IMR-90 (cell line): ENCODE measurements at regions not wholly inside any gene's neighbourhood (a gene's known extent, or its start where the extent isn't known, plus 50 kb on each side); places are given as distances from the start of the nearest gene placed in this dataset.

ENCODE experiments used
- ATAC-seq: fragments of 200-7000 bp; cut with Tn5 transposase; 2 replicates; pipeline ENCODE4 v1.9.1; 2020; ENCODE audit warnings: low read depth, mild to moderate bottlenecking, moderate library complexity
- BruUV-seq: library from RNA; stranded (reverse); fragments of 400-500 nt; replicated peaks from 2 replicates; lab custom pipeline; 2021; lab: Mats Ljungman, UMichigan
- CTCF ChIA-PET: fragments of 300-600 bp; formaldehyde crosslinking; extraction: SDS; loops from one replicate; lab custom pipeline; 2021; ENCODE audit warnings: antibody characterized with exemption; lab: Yijun Ruan, JAX
- POLR2A ChIA-PET: fragments of 300-600 bp; sonication (Branson Sonifier 250); formaldehyde crosslinking; loops from one replicate; lab custom pipeline; 2022; ENCODE audit warnings: antibody characterized with exemption; ENCODE audit not compliant: unreplicated experiment; lab: Charles Lee
- DNase-seq: peaks from one replicate; pipeline ENCODE4 v3.0.0; 2013
- H2AFZ ChIP-seq: replicated peaks from 2 replicates; pipeline ENCODE3; 2013; ENCODE audit warnings: low read length, mild to moderate bottlenecking; ENCODE audit not compliant: poor library complexity
- H2AK5ac ChIP-seq: 2 replicates; pipeline ENCODE4 v1.6.1; 2013; ENCODE audit warnings: low read depth, low read length, inconsistent platforms
- H2AK9ac ChIP-seq: replicated peaks from 2 replicates; pipeline ENCODE3; 2013; ENCODE audit warnings: mild to moderate bottlenecking, low read depth, low read length, moderate library complexity; ENCODE audit not compliant: poor library complexity
- H2BK120ac ChIP-seq: 2 replicates; pipeline ENCODE4 v1.6.1; 2013; ENCODE audit warnings: low read depth, low read length, inconsistent platforms
- H2BK15ac ChIP-seq: 3 replicates; pipeline ENCODE4 v1.6.1; 2013; ENCODE audit warnings: low read depth, low read length, inconsistent platforms
- H2BK20ac ChIP-seq: 2 replicates; pipeline ENCODE4 v1.6.1; 2013; ENCODE audit warnings: low read depth, mild to moderate bottlenecking, inconsistent platforms, low read length, moderate library complexity
- H2BK5ac ChIP-seq: 2 replicates; pipeline ENCODE4 v1.6.1; 2013; ENCODE audit warnings: mild to moderate bottlenecking, low read depth, low read length, inconsistent platforms; ENCODE audit not compliant: poor library complexity, severe bottlenecking
- H3K14ac ChIP-seq: replicated peaks from 2 replicates; pipeline ENCODE4 v1.6.1; 2013; ENCODE audit warnings: low read depth, low read length, inconsistent platforms
- H3K18ac ChIP-seq: 2 replicates; pipeline ENCODE4 v1.6.1; 2013; ENCODE audit warnings: low read depth, low read length, control low read depth
- H3K23ac ChIP-seq: 2 replicates; pipeline ENCODE4 v1.6.1; 2013; ENCODE audit warnings: low read depth, low read length, inconsistent platforms
- H3K27ac ChIP-seq: 2 replicates; pipeline ENCODE4 v1.5.1; 2013; ENCODE audit warnings: mild to moderate bottlenecking, control low read depth, low read length; ENCODE audit not compliant: insufficient read depth
- H3K27me3 ChIP-seq: 2 replicates; pipeline ENCODE4 v1.6.1; 2013; ENCODE audit warnings: low read length; ENCODE audit not compliant: control insufficient read depth, insufficient read depth
- H3K36me3 ChIP-seq: 2 replicates; pipeline ENCODE4 v1.6.1; 2013; ENCODE audit warnings: low read length, mixed read lengths; ENCODE audit not compliant: control insufficient read depth, insufficient read depth
- H3K4ac ChIP-seq: 2 replicates; pipeline ENCODE4 v1.6.1; 2013; ENCODE audit warnings: low read depth, low read length, inconsistent platforms
- H3K4me1 ChIP-seq: 2 replicates; pipeline ENCODE4 v1.6.1; 2013; ENCODE audit warnings: low read length, mixed read lengths; ENCODE audit not compliant: control insufficient read depth, insufficient read depth
- H3K4me2 ChIP-seq: 2 replicates; pipeline ENCODE4 v1.6.1; 2013; ENCODE audit warnings: low read depth, mild to moderate bottlenecking, control low read depth, low read length, moderate library complexity
- H3K4me3 ChIP-seq: 2 replicates; pipeline ENCODE4 v1.5.1; 2013; ENCODE audit warnings: low read depth, mild to moderate bottlenecking, control low read depth, low read length, moderate library complexity; ENCODE audit not compliant: insufficient read depth
- H3K56ac ChIP-seq: 2 replicates; pipeline ENCODE4 v1.6.1; 2013; ENCODE audit warnings: low read length, inconsistent platforms; ENCODE audit not compliant: insufficient read depth; ENCODE audit errors: extremely low read depth
- H3K79me1 ChIP-seq, 2 experiments: 2 replicates each; pipeline ENCODE4 v1.6.1; 2013; ENCODE audit warnings: low read length in 2 of 2, inconsistent platforms in 1 of 2, low read depth in 1 of 2
- H3K9ac ChIP-seq: 2 replicates; pipeline ENCODE4 v1.6.1; 2013; ENCODE audit warnings: low read depth, low read length, control low read depth
- H3K9me1 ChIP-seq: 2 replicates; pipeline ENCODE4 v1.6.1; 2013; ENCODE audit warnings: low read length, inconsistent platforms; ENCODE audit not compliant: insufficient read depth
- H3K9me3 ChIP-seq: 2 replicates; pipeline ENCODE4 v1.6.1; 2013; ENCODE audit warnings: low read length; ENCODE audit not compliant: control insufficient read depth, insufficient read depth
- H4K20me1 ChIP-seq: 2 replicates; pipeline ENCODE4 v1.6.1; 2013; ENCODE audit warnings: low read length, inconsistent platforms; ENCODE audit not compliant: insufficient read depth
- H4K5ac ChIP-seq: 2 replicates; pipeline ENCODE4 v1.6.1; 2013; ENCODE audit warnings: mild to moderate bottlenecking, low read depth, low read length, control low read depth
- H4K8ac ChIP-seq, 2 experiments: 2 replicates each; pipeline ENCODE4 v1.6.1; 2013; ENCODE audit warnings: low read depth in 2 of 2, low read length in 2 of 2, control low read depth in 1 of 2, inconsistent platforms in 1 of 2
- H4K91ac ChIP-seq: 2 replicates; pipeline ENCODE4 v1.6.1; 2013; ENCODE audit warnings: low read depth, low read length, inconsistent platforms; ENCODE audit not compliant: insufficient read depth
- BHLHE40 ChIP-seq: fragments of 150-350 bp; IDR thresholded peaks from 2 replicates; pipeline ENCODE4 v1.6.1; 2016; ENCODE audit warnings: mild to moderate bottlenecking, low read depth, low read length
- CEBPB ChIP-seq: IDR thresholded peaks from 2 replicates; pipeline ENCODE4 v1.6.1; 2012; ENCODE audit warnings: low read depth, low read length, improper control_type of control experiment
- CHD1 ChIP-seq: IDR thresholded peaks from 2 replicates; pipeline ENCODE4 v1.6.1; 2012; ENCODE audit warnings: low read depth, low read length, improper control_type of control experiment
- CTCF ChIP-seq: conservative IDR thresholded peaks from 2 replicates; pipeline ENCODE4 v1.5.1; 2012; ENCODE audit warnings: mild to moderate bottlenecking, low read depth, low read length, improper control_type of control experiment
- ELK1 ChIP-seq: fragments of 150-350 bp; IDR thresholded peaks from 2 replicates; pipeline ENCODE4 v1.6.1; 2016; ENCODE audit warnings: low read depth, mild to moderate bottlenecking, low read length, moderate library complexity, borderline replicate concordance
- FOS ChIP-seq: fragments of 150-350 bp; IDR thresholded peaks from 2 replicates; pipeline ENCODE4 v1.6.1; 2016; ENCODE audit warnings: low read depth, low read length
- MAFK ChIP-seq: IDR thresholded peaks from 2 replicates; pipeline ENCODE4 v1.6.1; 2012; ENCODE audit warnings: low read depth, low read length, improper control_type of control experiment
- MAZ ChIP-seq: IDR thresholded peaks from 2 replicates; pipeline ENCODE4 v1.6.1; 2012; ENCODE audit warnings: low read depth, mild to moderate bottlenecking, low read length, improper control_type of control experiment, moderate library complexity, borderline replicate concordance
- MXI1 ChIP-seq: IDR thresholded peaks from 2 replicates; pipeline ENCODE4 v1.6.1; 2012; ENCODE audit warnings: low read depth, mild to moderate bottlenecking, low read length, moderate library complexity, borderline replicate concordance
- NFE2L2 ChIP-seq: fragments of 150-350 bp; IDR thresholded peaks from 2 replicates; pipeline ENCODE4 v1.6.1; 2016; ENCODE audit warnings: low read depth, mild to moderate bottlenecking, low read length
- POLR2A ChIP-seq: IDR thresholded peaks from 2 replicates; pipeline ENCODE4 v1.6.1; 2012; ENCODE audit warnings: mild to moderate bottlenecking, low read depth, low read length
- RAD21 ChIP-seq: IDR thresholded peaks from 2 replicates; pipeline ENCODE4 v1.6.1; 2012; ENCODE audit warnings: low read length, improper control_type of control experiment
- RCOR1 ChIP-seq: IDR thresholded peaks from 2 replicates; pipeline ENCODE4 v1.6.1; 2012; ENCODE audit warnings: mild to moderate bottlenecking, low read length, improper control_type of control experiment; ENCODE audit not compliant: insufficient replicate concordance
- RFX5 ChIP-seq: IDR thresholded peaks from 2 replicates; pipeline ENCODE4 v1.8.0; 2012; ENCODE audit warnings: low read depth, mild to moderate bottlenecking, low read length, moderate library complexity
- SMC3 ChIP-seq: fragments of 150-350 bp; IDR thresholded peaks from 2 replicates; pipeline ENCODE4 v1.6.1; 2016; ENCODE audit warnings: low read depth, mild to moderate bottlenecking, antibody characterized with exemption, low read length, moderate library complexity
- USF2 ChIP-seq: fragments of 150-350 bp; IDR thresholded peaks from 2 replicates; pipeline ENCODE4 v1.6.1; 2017; ENCODE audit warnings: mild to moderate bottlenecking, antibody characterized with exemption, low read length, low read depth
- WGBS, 2 experiments: methylation state at CpG; one replicate each; pipeline versions ENCODE4 v1.1.5 to v1.1.7; 2013; ENCODE audit warnings: missing lambda C conversion rate in 2 of 2; ENCODE audit not compliant: insufficient read length in 1 of 2; ENCODE audit errors: extremely low coverage in 2 of 2; 5-methylcytosine and 5-hydroxymethylcytosine counted together
- dilution Hi-C: fragments of 300-500 bp; cut with HindIII; formaldehyde crosslinking; loops from one replicate; pipeline ENCODE4 v1.14.3; 2018; ENCODE audit warnings: low sequenced_read_pairs; ENCODE audit not compliant: unreplicated experiment
- in situ Hi-C: fragments of 300-500 bp; cut with MboI; formaldehyde crosslinking; loops from 3 replicates; pipeline ENCODE4 v1.14.3; 2019; ENCODE audit warnings: low sequenced_read_pairs, inconsistent platforms, mixed read lengths
- intact Hi-C: fragments of 100-400 bp; cut with micrococcal nuclease; formaldehyde crosslinking; loops from 2 replicates; pipeline ENCODE4 v1.10.0; 2022

- H2BK120ac ChIP-seq: no peak overlapping the region
- H2BK15ac ChIP-seq: no peak overlapping the region
- intact Hi-C loops: no loop called here
- no peaks in the 10 kb centered on the region for H4K20me1 ChIP-seq
- H3K36me3 ChIP-seq: no peaks in the 10 kb centered on the region
- no peak overlapping the region for H3K4ac ChIP-seq
- no peak overlapping the region for H3K4me2 ChIP-seq
- H3K23ac ChIP-seq: no peak overlapping the region
- H3K79me1 ChIP-seq: no peaks in the 10 kb centered on the region
- no peak overlapping the region for H3K18ac ChIP-seq
- ATAC-seq (no peak), DNase-seq (no peak)
- H3K9me1 ChIP-seq: no peaks in the 10 kb centered on the region; the same call in 1 of the 2 replicates
- H2AFZ ChIP-seq: no peak overlapping the region
- peaks cover 2% of the 10 kb centered on the region; the same call in 1 of the 2 replicates for H3K4me1 ChIP-seq
- no peak overlapping the region for H2AK9ac ChIP-seq
- H3K56ac ChIP-seq: no peak overlapping the region
- no peak overlapping the region for H3K27ac ChIP-seq
- no TSS peak for BruUV-seq
- no peak for TF ChIP-seq SMC3
- no peak for TF ChIP-seq BHLHE40
- TF ChIP-seq RCOR1: no peak
- no peak for TF ChIP-seq RFX5
- TF ChIP-seq MAZ: no peak
- no peak for TF ChIP-seq CHD1
- no peak for TF ChIP-seq POLR2A
- no peak for TF ChIP-seq CEBPB
- no peak for TF ChIP-seq RAD21
- TF ChIP-seq NFE2L2: no peak
- no peak for TF ChIP-seq MAFK
- no peak for TF ChIP-seq MXI1
- no peak for TF ChIP-seq FOS
- no peak for TF ChIP-seq USF2
- TF ChIP-seq CTCF: no peak
- no peak for TF ChIP-seq ELK1
- H3K4me3 ChIP-seq: no peak overlapping the region
- no peak overlapping the region for H2BK5ac ChIP-seq
- H3K14ac ChIP-seq: no peak overlapping the region
- dilution Hi-C loops: no loop called here
- H2BK20ac ChIP-seq: no peak overlapping the region
- CTCF ChIA-PET: no interaction called here
- H4K8ac ChIP-seq: no peak overlapping the region
- H3K9ac ChIP-seq: no peak overlapping the region
- no CpG with 5 or more reads among the region's 2 CpGs for WGBS, 2 experiments
- no peak overlapping the region for H2AK5ac ChIP-seq
- POLR2A ChIA-PET: no interaction called here
- no peaks in the 10 kb centered on the region for H3K27me3 ChIP-seq
- no peak overlapping the region for H4K91ac ChIP-seq
- in situ Hi-C loops: no loop called here
- H3K9me3 ChIP-seq: no peaks in the 10 kb centered on the region
- H4K5ac ChIP-seq: no peak overlapping the region
Measured at GRCh38 chr3:29168081-29168480, 112.8 kb upstream of the RBMS3 start.
